RWPE1 (cell line): ENCODE measurements at regions not wholly inside any gene's neighbourhood (a gene's known extent, or its start where the extent isn't known, plus 50 kb on each side); places are given as distances from the start of the nearest gene placed in this dataset.

ENCODE experiments used
- CTCF ChIA-PET: fragments of 350-600 bp; sonication (Branson Sonifier 250); formaldehyde crosslinking; extraction: SDS; loops from one replicate; lab custom pipeline; 2021; lab: Yijun Ruan, JAX
- POLR2A ChIA-PET: fragments of 400-600 bp; formaldehyde crosslinking; extraction: SDS; loops from one replicate; lab custom pipeline; 2020; ENCODE audit warnings: antibody characterized with exemption; ENCODE audit not compliant: low non-redundant PET; lab: Yijun Ruan, JAX
- DNase-seq: peaks from one replicate; pipeline ENCODE4 v3.0.0; 2012; ENCODE audit warnings: low spot score
- H3K27ac ChIP-seq: fragments of 450-650 bp; 2 replicates; pipeline ENCODE4 v1.5.1; 2017
- CTCF ChIP-seq: fragments of 450-650 bp; conservative IDR thresholded peaks from 2 replicates; pipeline ENCODE4 v1.5.1; 2017; ENCODE audit warnings: low read depth, mild to moderate bottlenecking

DNA sequence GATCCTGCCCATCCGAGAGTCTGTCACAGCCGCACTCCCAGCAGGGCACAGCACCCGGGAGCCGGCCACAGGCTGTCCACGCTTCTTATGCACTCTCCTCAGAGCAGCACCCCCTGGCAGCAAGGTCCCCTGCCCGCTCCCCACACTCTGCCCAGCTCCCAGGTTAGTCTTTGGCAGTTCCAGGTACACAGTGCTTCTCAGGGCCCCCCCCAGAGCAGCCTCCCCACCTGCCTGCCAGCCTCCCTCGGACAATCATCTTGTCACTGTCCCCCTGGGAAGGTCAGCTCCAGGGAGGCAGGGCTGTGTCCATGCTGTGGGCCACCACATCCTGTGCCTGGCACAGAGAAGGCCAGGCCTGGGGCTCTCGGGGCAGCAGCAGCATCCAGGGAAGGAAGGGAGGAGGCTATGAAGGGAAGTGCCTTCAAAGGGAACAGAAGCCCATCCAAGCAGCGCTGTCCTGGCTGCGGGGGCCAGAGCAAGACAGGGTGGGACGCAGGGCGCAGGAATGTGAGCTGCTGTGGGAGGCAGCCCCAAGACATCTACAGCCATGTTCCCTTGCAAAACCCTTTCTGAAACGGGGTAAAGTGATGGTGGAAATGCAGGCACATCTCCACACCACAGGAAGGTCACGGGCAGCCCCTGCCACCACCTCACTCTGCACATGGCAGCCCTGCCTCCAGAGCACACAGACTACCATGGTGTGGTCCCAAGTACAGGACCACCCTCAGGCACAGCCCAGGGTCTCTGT lies 68.6 kb upstream of the ADAMTS2 start:
- CTCF ChIA-PET: interaction anchor here (0.8 kb wide), 1 partner anchor 9 kb away, joined by 3 read pairs; no protein-coding TSS in a partner anchor
- H3K27ac ChIP-seq: no peak overlapping the region
- no peak for DNase-seq
- no peak for TF ChIP-seq CTCF
- POLR2A ChIA-PET: no interaction called here

- H3K27ac ChIP-seq: no peak overlapping the region
- no peak for TF ChIP-seq CTCF
- DNase-seq: no peak
- ChIA-PET CTCF (interaction anchor here (0.8 kb wide), 1 partner anchor 8 kb away, joined by 3 read pairs; no protein-coding TSS in a partner anchor), POLR2A (no interaction called here)
Observed at GRCh38 chr5:179413086-179413690, 67.9 kb upstream of the ADAMTS2 start.

- TF ChIP-seq CTCF: no peak
- CTCF ChIA-PET: interaction anchor here (0.5 to 1.0 kb wide), 3 partner anchors 38 to 244 kb away, joined by 4 read pairs; no protein-coding TSS in a partner anchor
Observed at GRCh38 chr5:179411161-179411841, 66.0 kb upstream of the ADAMTS2 start.

GRCh38 chr5:179410291-179411160 lies 65.3 kb upstream of the ADAMTS2 start:
- ChIA-PET CTCF (interaction anchor here (0.5 to 1.0 kb wide), 4 partner anchors 12 to 243 kb away, joined by 4 to 7 read pairs (median 4); no protein-coding TSS in a partner anchor), POLR2A (no interaction called here)
- no peak for TF ChIP-seq CTCF
- DNase-seq: no peak
- no peak overlapping the region for H3K27ac ChIP-seq

More at GRCh38 chr5:179411161-179411841, 66.0 kb upstream of the ADAMTS2 start:
- POLR2A ChIA-PET: no interaction called here
- DNase-seq: no peak
- H3K27ac ChIP-seq: no peak overlapping the region

DNA sequence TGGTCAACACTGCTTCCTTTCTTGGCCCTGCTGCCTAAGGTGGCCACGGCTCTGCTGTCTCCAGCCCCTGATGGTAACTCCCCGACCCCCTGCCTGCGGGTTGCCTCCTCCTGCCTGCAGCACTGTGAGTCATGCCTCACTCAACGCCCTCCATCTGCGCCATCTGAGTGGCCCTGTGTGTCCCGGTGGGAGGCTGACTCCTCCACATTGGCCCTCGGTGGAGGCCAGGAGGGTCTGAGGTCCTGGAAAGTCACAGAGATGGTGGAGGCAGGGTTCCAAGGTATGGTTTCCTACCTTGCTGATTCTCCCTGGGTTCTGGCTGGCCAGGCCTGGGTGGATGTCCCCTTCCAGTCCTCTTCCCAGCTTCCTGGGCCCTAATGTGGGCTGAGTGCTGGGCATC lies 64.5 kb upstream of the ADAMTS2 start:
- CTCF ChIA-PET: interaction anchor here (0.9 kb wide), 1 partner anchor 11 kb away, joined by 7 read pairs; no protein-coding TSS in a partner anchor
- DNase-seq: no peak
- no peak for TF ChIP-seq CTCF
- no peak overlapping the region for H3K27ac ChIP-seq
- POLR2A ChIA-PET: no interaction called here
